Liver (tissue), 7 donors: ENCODE measurements at regions not wholly inside any gene's neighbourhood (a gene's known extent, or its start where the extent isn't known, plus 50 kb on each side); places are given as distances from the start of the nearest gene placed in this dataset.
"Not testable (repeated sequence)": the region's sequence is repeated elsewhere in the genome, so short reads cannot be mapped to it uniquely, and the experiment has no call there.

Experiments
- DNase-seq: peaks from one replicate; pipeline ENCODE4 v3.0.0-alpha.2; 2017; ENCODE audit warnings: low spot score
- H3K27ac ChIP-seq, 2 donors: one replicate each; pipeline ENCODE4 v1.7.0; 2013; ENCODE audit warnings: inconsistent platforms in 2 of 2, low read length in 2 of 2, control low read depth in 1 of 2, low read depth in 1 of 2, mild to moderate bottlenecking in 1 of 2
- H3K27me3 ChIP-seq, 4 donors: one replicate each; pipeline versions ENCODE4 v1.6.1 to v1.7.0; 2013; ENCODE audit warnings: low read length in 3 of 4, inconsistent platforms in 1 of 4, mild to moderate bottlenecking in 1 of 4, moderate library complexity in 1 of 4; ENCODE audit not compliant: control insufficient read depth in 4 of 4, insufficient read depth in 4 of 4
- H3K36me3 ChIP-seq, 4 donors: one replicate each; pipeline versions ENCODE4 v1.6.1 to v1.7.0; 2013; ENCODE audit warnings: low read length in 3 of 4, mild to moderate bottlenecking in 3 of 4, low read depth in 1 of 4, moderate library complexity in 1 of 4; ENCODE audit not compliant: control insufficient read depth in 4 of 4, insufficient read depth in 3 of 4
- H3K4me1 ChIP-seq, 4 donors: one replicate each; pipeline versions ENCODE4 v1.6.1 to v1.7.0; 2013; ENCODE audit warnings: low read length in 3 of 4, mild to moderate bottlenecking in 3 of 4, moderate library complexity in 1 of 4; ENCODE audit not compliant: control insufficient read depth in 4 of 4, insufficient read depth in 4 of 4
- H3K4me3 ChIP-seq, 3 donors: one replicate each; pipeline versions ENCODE4 v1.6.1 to v1.7.0; 2013; ENCODE audit warnings: low read length in 3 of 3, control low read depth in 1 of 3, low read depth in 1 of 3, mild to moderate bottlenecking in 1 of 3
- H3K9ac ChIP-seq, 2 donors: one replicate each; pipeline ENCODE4 v1.7.0; 2013; ENCODE audit warnings: low read length in 2 of 2, mild to moderate bottlenecking in 2 of 2, moderate library complexity in 2 of 2, control low read depth in 1 of 2, low read depth in 1 of 2
- H3K9me3 ChIP-seq, 4 donors: one replicate each; pipeline versions ENCODE4 v1.6.1 to v1.7.0; 2013; ENCODE audit warnings: low read length in 3 of 4; ENCODE audit not compliant: control insufficient read depth in 4 of 4
- ATF3 ChIP-seq: IDR thresholded peaks from 2 replicates; pipeline ENCODE4 v1.6.1; 2016; ENCODE audit warnings: antibody characterized with exemption
- EGR1 ChIP-seq, 2 donors: IDR thresholded peaks; 2 replicates each; pipeline ENCODE4 v1.6.1; 2016 to 2018; ENCODE audit warnings: antibody characterized with exemption in 2 of 2, low read depth in 2 of 2
- FOXA1 ChIP-seq: IDR thresholded peaks from 2 replicates; pipeline ENCODE4 v1.6.1; 2016; ENCODE audit warnings: antibody characterized with exemption
- FOXA2 ChIP-seq: IDR thresholded peaks from 2 replicates; pipeline ENCODE4 v1.6.1; 2016; ENCODE audit warnings: antibody characterized with exemption
- GABPA ChIP-seq, 2 donors: IDR thresholded peaks in 1 of 2; conservative IDR thresholded peaks in 1 of 2; 2 replicates each; pipeline ENCODE4 v1.6.1; 2016; ENCODE audit warnings: antibody characterized with exemption in 2 of 2, mild to moderate bottlenecking in 1 of 2, moderate library complexity in 1 of 2
- HNF4A ChIP-seq, 2 donors: conservative IDR thresholded peaks; 2 replicates each; pipeline ENCODE4 v1.6.1; 2016; ENCODE audit warnings: antibody characterized with exemption in 2 of 2, mild to moderate bottlenecking in 2 of 2
- JUND ChIP-seq, 2 donors: IDR thresholded peaks; 2 replicates each; pipeline ENCODE4 v1.6.1; 2016; ENCODE audit warnings: antibody characterized with exemption in 2 of 2
- MAX ChIP-seq: IDR thresholded peaks from 2 replicates; pipeline ENCODE4 v1.6.1; 2016; ENCODE audit warnings: antibody characterized with exemption
- NR2F2 ChIP-seq: IDR thresholded peaks from 2 replicates; pipeline ENCODE4 v1.6.1; 2016; ENCODE audit warnings: antibody characterized with exemption
- RAD21 ChIP-seq, 2 donors: IDR thresholded peaks; 2 replicates each; pipeline ENCODE4 v1.6.1; 2016; ENCODE audit warnings: antibody characterized with exemption in 2 of 2, mild to moderate bottlenecking in 2 of 2
- REST ChIP-seq: IDR thresholded peaks from 2 replicates; pipeline ENCODE4 v1.6.1; 2016; ENCODE audit warnings: antibody characterized with exemption, mild to moderate bottlenecking
- RXRA ChIP-seq, 2 donors: IDR thresholded peaks; 2 replicates each; pipeline ENCODE4 v1.6.1; 2017 to 2018; ENCODE audit warnings: antibody characterized with exemption in 2 of 2, mild to moderate bottlenecking in 1 of 2
- SP1 ChIP-seq: IDR thresholded peaks from 2 replicates; pipeline ENCODE4 v1.6.1; 2018; ENCODE audit warnings: antibody characterized with exemption, mild to moderate bottlenecking
- TAF1 ChIP-seq: conservative IDR thresholded peaks from 2 replicates; pipeline ENCODE4 v1.6.1; 2016; ENCODE audit warnings: antibody characterized with exemption, mild to moderate bottlenecking
- ZBTB33 ChIP-seq: IDR thresholded peaks from 2 replicates; pipeline ENCODE4 v1.6.1; 2016; ENCODE audit warnings: antibody characterized with exemption
- WGBS: extraction: QIAGEN DNeasy Blood & Tissue Kit; methylation state at CpG from one replicate; pipeline ENCODE4 v1.1.7; 2013; 5-methylcytosine and 5-hydroxymethylcytosine counted together
- donor health status: healthy.
- donor health status: healthy.
- donor health status: healthy.
- donor health status: healthy.

- H3K27ac ChIP-seq: no peak overlapping the region
- peaks cover 0 to 2% (median 0%) of the 10 kb centered on the region in 4 donors for H3K36me3 ChIP-seq
- TF ChIP-seq ATF3 (no peak), GABPA (IDR thresholded peaks at IDR 0.05 in 1 of 2, conservative IDR thresholded peaks at IDR 0.05 in 1 of 2) (no peak), JUND (IDR thresholded peaks at IDR 0.05) (no peak), HNF4A (conservative IDR thresholded peaks at IDR 0.05) (no peak), RAD21 (IDR thresholded peaks at IDR 0.05) (no peak), FOXA2 (no peak), TAF1 (no peak), REST (no peak), MAX (no peak), FOXA1 (no peak), EGR1 (IDR thresholded peaks at IDR 0.05; ENCODE audit: low read depth in 2 of 2) (no peak), SP1 (no peak)
- 69% methylated on average over 6 of the region's 6 CpGs for WGBS
- H3K27me3 ChIP-seq: peaks cover 0 to 11% (median 0%) of the 10 kb centered on the region in 4 donors
- no peak overlapping the region for H3K9ac ChIP-seq
- peaks cover 0 to 11% (median 6%) of the 10 kb centered on the region in 4 donors for H3K9me3 ChIP-seq
- H3K4me3 ChIP-seq: no peak overlapping the region
- H3K4me1 ChIP-seq: no peaks in the 10 kb centered on the region
- no peak for DNase-seq
These were observed 75.0 kb upstream of the CTBP2 start for GRCh38 chr10:125235093-125236069.

- 76% methylated on average over 4 of the region's 4 CpGs for WGBS
These were observed 74.2 kb upstream of the CTBP2 start for GRCh38 chr10:125234576-125234975.

GRCh38 chr10:125233726-125234125 is 73.4 kb upstream of the CTBP2 start:
- Histone ChIP-seq H3K4me1 (no peaks in the 10 kb centered on the region), H3K4me3 (no peak overlapping the region), H3K9me3 (peaks cover 0 to 9% (median 4%) of the 10 kb centered on the region in 4 donors), H3K27ac (no peak overlapping the region), H3K27me3 (peaks cover 0 to 11% (median 0%) of the 10 kb centered on the region in 4 donors), H3K9ac (no peak overlapping the region), H3K36me3 (no peaks in the 10 kb centered on the region)
- WGBS: 72% methylated on average over 4 of the region's 4 CpGs
- TF ChIP-seq RAD21 (IDR thresholded peaks at IDR 0.05) (no peak), ATF3 (no peak), ZBTB33 (no peak), REST (no peak), RXRA (IDR thresholded peaks at IDR 0.05) (no peak), FOXA2 (no peak), NR2F2 (no peak), EGR1 (IDR thresholded peaks at IDR 0.05; ENCODE audit: low read depth in 2 of 2) (no peak)
- no peak for DNase-seq

More at GRCh38 chr10:125234576-125234975, 74.2 kb upstream of the CTBP2 start:
- H3K36me3 ChIP-seq, H3K9ac ChIP-seq, H3K4me1 ChIP-seq, H3K27ac ChIP-seq, H3K4me3 ChIP-seq, DNase-seq: not testable (repeated sequence)
- Histone ChIP-seq H3K9me3 (peaks cover 0 to 11% (median 6%) of the 10 kb centered on the region in 4 donors), H3K27me3 (peaks cover 0 to 11% (median 0%) of the 10 kb centered on the region in 4 donors)
